Fibroblast of gingiva (primary cell): ENCODE measurements at regions not wholly inside any gene's neighbourhood (a gene's known extent, or its start where the extent isn't known, plus 50 kb on each side); places are given as distances from the start of the nearest gene placed in this dataset.

Experiments used
- DNase-seq: peaks from one replicate; pipeline ENCODE4 v3.0.0-alpha.2; 2011; ENCODE audit warnings: low read depth

DNA sequence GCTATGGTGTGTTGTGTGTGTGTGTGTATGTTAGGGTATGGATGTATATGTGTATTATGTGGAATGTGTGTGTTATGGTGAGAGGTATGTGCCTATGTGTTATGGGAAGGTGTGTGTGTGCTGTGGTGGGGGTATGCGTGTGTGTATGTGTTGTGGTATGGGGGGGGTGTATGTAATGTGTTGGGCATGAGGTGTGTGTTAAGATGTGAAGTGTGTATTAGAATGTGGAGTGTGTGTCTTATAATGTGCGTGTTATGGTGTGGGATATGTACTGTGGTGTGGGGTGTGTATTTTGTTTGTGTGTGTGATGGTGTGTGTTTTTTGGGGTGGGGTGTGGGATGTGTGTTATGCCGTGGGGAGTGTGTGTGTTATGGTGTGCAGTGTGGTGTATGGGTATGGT lies 242.5 kb downstream of the RHOU start:
- DNase-seq = no peak

DNA sequence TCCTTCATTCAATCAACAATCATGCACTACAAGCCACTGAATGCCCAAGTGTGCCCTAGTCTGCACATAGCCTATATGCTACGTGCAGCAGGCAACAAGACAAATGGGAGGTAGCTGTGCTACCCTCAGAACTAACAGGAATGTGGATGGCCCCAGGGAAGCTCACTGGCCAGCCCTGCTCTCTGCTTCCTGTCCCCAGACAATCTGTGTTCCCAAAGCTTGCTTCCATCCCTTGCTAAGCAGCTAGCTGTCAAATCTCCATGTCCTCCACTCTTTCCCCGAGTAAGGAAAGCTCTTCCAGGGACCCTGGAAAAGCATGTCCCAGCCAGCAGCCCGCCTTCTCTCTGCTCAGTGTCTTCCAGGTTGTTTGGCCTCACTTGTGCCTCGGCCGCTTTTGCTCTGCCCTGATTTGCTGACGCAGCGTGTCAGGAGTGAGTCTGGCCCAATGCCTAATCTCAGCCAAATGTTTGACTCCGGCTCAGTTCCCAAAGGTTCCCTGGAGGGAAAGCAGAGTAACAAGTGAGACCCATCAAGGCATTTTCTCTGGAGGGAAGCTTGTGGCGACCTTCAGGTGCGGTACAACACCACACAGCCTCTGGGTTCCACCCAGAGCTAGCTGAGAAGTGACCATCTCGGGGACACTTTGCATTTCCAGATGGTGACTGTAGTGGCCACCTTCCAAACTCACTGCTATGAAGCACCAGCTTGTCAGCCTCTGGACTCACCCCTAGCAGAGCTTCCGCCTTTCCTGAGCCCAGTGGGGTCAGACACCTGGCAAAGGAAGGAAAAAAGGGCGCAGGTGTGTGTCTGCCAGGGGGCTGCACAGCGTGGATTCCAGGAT lies 243.4 kb downstream of the RHOU start:
- no peak for DNase-seq

DNA sequence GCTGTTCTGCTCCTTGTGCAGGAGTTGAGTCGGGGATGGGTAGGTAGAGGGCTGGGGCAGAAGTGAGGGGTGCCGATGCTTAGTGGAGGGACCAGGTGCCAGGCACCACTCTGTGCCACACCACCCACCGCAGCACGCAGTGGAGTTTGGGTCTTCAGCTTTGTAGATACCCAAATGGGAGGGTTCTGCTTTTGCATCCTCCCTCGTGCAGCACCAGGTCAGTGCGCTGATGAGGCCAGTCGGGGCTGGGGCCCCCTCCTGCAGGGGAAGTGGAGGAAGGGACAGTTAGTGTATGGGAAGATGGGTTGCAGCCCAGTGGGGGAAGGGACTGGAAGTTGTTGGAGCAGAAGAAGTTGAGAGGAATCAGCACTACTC lies 244.0 kb downstream of the RHOU start:
- DNase-seq = no peak

DNA sequence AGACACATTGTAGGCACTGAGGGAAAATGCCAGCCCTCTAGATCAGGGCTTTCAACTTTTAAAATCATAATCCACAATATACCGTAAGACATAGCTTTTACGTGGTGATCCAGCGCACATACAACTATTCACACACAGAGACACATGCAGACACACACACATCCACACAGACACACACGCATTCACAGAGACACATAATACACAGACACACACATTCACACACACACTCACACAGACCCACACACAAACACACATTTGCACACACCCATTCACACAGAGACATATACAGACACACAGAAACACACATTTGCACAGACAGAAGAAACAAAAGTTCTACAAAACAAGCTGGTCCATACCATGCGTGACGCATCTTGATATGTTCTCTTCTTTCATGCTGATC lies 244.5 kb downstream of the RHOU start:
- DNase-seq = no peak

DNA sequence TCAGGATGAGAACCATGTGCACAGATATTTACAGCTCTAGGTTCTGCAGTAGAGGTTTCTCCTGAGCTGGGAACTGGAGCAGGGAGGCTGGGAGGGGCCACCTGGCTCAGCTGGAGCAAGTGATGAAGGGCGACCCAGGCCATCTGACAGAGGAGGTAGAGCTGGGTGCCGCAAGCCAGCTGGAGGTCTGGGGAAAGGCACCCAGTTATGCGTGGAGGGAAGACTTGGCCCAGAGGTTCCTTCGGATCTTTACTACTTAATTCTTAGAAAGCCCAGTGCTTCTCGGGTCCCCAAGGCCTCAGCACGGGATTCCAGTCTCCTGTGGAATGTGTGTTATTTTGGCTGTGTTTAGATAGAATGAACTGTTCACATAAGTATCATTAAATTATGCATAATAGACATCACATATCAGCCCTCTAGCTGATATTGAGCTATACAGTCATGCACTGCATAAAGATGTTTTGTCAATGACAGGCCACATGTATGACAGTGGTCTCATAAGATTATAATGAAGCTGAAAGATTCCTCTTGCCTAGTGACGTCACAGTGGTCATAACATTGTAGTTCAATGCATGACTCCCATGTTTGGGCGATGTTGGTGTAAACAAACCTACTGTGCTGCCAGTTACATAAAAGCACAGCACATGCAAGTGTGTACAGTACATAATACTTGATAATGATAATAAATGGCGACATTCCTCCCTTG lies 245.1 kb downstream of the RHOU start:
- no peak for DNase-seq

DNA sequence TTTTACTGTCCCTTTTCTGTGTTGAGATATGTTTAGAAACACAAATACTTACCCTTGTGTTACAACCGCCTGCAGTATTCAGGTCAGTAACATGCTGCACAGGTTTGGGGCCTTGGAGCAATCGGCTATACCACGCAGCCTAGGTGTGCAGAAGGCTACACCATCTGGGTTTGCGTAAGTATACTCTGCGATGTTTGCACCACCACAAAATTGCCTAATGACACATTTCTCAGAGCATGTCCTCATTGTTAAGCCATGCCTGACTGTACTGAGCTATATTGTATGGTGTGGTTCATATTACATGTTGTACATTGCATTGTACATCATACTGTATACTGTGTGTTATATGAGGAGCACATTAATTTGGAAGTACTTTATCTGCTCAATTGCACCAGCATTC lies 247.4 kb downstream of the RHOU start:
- DNase-seq = no peak

DNA sequence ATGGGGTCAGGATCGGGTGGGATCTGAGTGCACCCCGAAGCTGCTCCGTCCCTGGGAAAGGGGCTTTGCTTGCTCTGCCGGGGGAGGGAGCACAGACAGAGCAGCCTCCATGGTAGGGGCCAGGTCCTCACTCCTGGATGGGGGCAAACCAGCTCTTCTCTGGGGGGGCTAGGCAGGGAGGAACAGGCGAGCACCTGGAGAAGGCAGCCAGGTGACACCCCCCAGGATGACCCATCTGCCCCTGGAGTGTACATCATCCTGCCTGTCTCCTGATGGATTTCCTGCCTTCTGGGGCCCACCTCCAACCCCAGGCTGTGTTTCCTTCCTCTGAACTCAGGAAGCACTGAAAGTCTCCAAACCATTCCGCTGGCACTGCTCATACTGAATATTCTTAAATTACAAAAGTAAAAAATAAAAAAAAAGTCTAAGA lies 248.0 kb downstream of the RHOU start:
- DNase-seq = no peak

DNA sequence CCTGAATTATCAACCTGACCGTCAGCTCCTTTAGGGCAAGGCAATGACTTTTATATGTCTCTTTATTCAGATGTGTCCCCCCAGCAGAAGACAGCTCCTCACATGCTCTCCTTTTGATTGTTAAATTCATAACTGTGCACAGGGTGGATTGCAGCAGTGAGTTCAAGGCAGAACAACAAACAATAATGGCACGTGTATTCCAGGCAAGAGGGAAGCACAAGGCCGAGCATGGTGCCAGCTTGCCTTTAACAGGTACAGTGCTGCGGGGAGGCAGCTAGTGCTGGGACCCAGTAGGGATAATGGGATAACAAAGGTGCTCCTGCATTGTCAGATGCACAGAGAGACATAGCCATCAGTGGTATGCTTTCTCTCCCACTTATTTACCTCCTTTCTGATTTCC lies 248.4 kb downstream of the RHOU start:
- no peak for DNase-seq

DNA sequence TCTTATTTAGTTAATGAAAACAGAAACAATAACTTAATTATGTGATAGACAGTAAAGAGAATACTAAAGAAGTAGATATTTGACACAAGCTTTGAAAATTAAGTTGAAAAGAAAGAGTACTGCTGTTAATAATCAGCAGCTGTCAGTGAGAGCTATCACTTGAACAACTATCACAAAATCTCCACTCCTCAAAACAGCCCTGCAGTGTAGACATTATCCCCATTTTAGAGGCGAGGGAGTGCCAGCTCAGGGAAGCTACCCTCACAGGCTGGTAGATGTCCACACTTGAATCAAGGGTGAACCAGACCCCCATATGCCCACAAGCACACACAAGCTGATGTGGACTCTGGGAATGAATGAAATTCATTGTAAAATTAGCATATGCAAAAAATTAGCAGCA lies 248.8 kb downstream of the RHOU start:
- no peak for DNase-seq

DNA sequence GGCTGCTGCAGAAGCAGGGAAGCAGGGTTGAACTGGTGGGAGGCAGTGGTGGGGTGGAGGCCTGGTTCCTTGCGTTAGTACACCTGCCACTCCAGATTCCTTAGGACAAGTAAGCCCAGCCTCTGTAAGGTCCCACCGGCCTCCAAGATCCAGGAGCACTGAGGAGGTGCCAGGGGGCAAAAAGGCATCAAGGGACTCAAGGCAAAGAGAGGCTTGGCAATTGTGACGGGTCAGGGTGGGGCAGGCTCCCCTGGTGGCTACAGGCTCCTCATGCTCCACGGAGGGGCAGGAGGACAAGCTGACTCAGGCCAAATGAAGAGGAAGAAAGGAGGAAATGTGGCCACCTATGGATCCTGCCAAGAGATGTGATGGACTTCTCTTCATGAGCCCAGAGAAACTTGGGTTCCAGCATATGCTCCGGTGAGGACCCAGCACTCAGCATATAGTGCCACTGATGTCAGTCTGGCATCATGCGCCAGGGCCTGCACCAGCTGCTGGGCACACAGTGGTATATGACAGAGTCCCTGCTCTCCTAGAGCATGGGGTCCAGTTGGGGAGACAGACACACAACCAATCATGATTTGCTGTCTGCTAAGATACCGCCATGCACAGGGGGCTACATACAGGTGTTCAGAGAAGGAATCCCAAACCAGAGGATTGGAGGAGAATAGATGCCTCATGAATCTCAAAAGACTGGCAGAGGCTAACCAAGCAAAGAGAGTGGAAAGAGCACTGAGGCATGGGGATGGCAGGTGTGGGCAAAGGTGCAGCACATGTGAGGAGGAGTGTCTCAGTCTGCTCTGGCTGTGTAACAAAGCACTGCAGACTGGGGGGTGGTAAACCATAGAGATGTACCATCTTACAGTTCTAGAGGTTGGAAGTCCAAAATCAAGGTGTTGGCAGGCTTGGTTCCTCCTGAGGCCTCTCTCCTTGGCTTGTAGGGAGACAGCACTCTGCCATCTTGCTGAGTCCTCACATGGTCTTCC lies 249.7 kb downstream of the RHOU start:
- DNase-seq = no peak

DNA sequence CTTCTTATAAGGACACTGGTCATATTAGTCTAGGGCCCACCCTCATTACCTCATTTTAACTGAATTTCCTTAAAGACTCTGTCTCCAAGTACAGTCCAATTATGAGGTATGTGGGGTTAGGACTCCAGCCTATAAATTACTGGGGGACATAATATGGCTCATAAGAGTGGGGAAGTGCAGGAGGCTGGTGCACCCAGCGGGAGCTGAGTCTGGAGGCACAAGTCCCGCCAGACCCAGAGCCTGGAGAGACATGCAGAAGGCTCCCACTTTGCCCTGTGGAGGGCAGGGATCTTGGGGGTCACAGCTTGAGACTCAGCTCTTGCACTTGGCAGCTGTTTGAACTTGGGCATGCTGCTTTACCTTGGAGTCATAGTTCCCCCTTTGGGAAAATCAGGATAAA lies 250.4 kb downstream of the RHOU start:
- DNase-seq = no peak

DNA sequence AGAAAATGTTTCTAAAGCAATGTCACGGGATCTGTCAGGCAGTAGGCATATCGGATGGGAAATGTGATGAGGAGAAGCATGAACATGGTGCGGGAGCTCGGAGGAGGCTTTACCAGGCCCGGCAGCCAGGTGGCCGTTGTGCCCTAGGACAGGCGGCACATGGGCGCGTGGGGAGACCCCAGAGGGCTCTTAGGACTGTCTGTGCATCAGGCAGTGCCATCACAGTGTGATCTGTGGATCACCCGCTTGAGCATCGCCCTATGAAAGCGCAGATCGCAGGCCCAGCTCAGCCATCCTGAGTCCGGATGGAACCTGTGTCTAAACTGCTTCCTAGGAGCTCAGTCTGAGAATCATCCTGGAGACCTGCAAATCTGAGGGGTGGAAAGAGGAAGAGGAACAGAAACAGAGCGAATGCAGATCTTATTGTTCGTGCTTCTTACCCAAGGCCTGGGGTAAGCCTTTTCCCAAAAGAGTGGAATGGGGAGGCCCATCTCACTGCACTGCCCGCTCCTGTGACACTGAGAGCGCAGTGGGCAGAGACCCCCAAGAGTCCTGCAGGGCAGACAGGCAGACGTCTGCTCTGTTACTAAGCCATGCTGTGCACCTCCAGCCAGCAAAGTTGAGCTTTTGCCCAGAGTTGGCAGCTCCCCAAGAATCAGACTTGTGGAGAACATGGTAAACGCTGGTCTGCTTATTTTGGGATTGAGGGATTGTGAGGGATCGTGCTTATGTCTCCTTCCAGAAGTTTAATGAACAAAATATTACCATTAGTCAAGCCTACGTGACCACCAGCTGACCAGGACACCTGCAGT lies 251.0 kb downstream of the RHOU start:
- no peak for DNase-seq

DNA sequence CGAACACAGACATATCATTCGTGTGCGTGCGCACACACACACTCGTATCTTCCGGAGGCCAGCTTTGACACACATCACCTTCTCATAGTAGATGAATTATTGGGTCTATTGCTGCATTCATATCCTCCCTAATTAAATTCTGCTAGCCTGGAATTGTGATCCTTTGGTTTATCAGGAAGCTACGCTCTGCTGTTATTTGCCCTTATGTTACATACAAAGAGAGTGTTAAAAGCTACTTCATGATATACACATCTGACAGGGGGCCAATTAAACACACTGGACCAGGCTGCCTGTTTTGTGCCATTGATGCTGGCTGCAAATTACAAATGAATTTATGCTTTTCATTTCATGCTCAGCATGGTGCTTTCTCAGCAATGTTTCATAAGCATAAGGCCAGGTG lies 252.0 kb downstream of the RHOU start:
- DNase-seq = no peak

DNA sequence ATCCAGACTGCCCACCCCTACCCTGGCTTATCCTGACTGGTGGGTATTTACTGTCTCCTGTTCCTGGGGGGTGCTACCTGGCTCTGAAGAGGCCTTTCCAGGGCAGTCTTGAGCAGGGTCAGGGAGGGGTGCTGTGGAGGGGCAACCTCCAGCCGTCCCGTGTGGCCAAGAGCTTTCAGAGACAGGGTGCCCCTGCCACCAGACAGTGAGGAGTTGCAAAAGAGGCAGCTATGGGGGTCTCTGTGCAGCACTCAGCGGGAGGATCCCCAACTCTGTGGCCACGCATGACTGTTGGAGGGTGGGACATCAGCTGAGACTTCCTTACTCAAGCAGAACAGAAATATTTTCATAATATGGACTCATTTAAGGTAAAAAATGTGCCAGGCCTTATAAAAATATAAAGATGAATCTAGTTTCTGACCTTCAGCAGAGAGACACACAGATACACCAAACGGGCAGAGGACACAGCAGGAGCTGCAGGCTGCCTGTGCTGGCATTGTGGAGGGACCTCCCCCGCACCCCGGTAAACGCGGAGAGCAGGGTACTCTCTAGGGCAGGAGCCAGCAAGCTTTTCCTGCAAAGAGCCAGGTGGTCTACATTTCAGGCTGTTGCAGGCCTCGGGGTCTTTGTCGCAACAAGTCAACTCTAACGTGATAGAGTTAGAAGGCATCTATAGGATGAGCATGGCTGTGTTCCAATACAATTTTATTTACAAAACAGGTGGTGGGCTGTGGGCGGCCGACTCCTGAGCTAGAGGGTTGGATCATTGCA lies 252.6 kb downstream of the RHOU start:
- no peak for DNase-seq

DNA sequence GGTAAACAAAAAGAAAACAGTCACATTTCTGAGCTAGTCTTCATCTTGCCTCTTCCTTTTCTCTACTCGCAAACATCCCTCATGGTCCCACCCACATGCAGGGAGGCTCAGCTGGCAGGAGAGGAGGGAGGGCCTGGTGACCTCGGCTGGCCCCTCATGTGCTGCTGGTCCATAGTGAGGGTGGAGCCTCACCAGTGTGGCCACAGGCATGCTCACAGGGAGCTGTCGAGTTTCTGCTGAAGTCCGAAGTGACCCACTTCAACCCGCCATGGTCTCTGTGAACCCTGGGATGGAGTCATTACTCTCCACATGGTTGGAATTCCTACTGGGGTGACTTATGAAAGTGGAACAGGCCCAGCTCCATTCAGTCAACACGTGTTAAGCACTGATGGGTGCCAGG lies 253.4 kb downstream of the RHOU start:
- DNase-seq = no peak

DNA sequence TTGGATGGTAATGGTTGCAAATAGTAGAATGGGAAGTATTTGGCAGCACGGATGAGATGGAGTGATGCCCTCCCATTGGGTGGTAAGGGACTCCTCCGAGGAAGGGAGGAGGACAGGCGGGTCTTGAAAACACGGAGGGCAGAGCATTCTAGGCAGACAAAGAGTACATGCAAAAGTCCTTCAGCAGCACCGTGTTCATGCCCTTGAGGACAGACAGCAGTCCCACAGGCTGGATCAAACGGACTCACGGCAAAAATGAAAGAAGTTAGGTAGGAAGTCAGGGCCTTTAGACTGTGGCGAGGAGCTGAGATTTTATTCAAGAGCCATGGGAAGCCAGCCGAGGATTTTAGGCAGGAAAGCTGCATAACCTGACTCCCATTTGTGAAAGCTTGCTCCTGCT lies 253.9 kb downstream of the RHOU start:
- no peak for DNase-seq

DNA sequence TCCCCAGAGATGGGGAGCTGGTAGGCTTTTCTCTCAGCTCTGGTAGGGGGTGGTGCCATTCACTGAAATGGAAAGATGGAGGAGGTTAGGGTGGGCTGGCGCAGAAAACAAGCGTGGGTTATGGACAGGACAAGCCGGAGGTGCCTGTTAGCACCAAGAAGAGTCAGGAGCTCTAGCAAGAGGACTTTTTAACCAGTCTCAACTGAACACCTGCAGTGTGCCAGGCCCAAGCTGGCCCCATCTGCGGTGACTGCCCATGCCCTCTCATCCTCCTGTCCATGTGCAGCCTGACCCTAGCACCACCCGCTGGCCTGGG lies 254.4 kb downstream of the RHOU start:
- DNase-seq = no peak

DNA sequence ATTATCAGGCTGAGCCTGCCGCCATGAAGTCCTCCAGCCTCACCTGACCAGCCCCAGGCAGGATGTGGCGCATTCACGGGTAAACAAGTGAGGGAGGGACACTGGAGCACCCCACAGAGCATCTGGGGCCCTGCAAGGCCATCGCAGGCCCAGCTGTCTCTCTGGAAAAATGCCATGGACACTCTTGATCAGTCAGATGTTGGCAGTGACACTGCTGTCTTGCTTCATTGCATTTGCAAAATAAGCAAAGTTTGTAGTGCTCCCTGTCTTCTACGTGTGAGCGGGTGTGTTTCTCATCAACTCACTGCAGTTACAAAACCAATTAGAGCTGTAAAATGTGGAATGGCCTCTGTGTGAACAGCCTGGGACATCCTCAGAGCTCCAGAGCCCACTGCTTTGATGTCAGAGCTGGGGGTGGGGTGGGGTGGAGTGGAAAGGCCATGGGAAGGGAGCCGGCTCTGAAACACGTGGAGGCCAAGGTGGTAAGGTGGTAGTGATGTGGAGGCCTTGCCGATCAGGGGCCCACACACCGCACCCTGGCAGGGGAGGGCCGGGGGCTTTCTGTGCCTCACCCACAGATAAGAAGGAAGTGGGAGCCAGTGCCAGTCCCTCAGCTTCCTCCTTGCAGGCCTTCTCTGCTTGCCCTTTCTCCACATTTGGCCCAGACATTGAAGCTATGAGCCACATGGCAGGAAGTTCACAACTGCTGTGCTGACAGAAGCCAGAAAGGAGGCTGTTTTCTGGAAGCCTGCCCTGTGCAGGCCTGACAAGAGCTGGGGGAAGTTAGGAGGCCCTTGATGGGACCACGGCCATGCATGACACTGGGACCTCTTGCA lies 254.9 kb downstream of the RHOU start:
- DNase-seq = peak; percentile 31

DNA sequence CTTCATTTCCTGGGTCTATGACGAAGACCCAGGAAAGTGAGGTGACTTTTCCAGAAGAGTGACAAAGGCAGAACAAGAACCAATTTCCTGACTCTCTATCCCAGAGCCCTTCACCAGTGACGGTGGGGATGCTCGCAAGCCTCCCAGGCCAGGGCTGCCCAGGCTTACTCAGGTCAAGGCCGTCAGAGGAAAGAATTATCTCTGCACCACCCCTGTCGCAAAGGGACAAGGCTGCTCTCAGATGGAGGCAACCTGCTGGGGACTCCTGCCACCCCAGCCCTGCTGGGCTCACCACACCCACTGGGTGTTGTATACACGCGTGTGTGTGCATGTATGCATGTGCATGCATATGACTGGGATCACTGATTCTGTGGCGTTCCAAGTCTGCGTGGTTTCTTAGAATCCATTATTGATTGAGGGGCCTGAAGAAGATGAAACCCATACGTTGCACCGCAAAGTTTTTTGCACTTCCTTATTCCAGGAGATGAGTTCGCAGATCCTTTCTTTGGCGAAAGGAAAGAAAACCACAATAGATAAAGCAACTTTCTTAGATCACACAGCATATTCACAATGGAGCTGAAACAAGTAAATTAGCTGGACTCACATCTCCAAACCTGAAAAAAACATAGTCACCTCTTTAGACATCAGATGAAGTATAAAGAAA lies 255.8 kb downstream of the RHOU start:
- DNase-seq = no peak

DNA sequence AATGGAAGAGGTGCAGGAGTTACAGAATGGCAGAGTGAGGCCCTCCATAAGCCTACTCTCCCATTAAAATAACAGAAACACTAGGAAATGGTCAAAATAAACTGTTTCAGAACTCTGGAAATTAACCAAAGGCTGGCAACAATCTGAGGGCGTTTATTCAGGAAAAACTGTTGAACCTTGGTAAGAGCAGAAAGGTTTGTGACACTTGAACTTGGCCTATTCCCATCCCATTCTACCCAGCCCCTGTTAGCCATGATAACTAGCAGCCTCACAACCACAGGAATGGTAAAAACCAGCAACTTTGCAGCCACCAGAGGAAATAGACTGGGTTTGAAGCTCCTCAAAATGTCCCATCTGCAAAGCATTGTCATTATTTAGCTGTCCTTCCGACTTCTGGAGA lies 256.8 kb downstream of the RHOU start:
- no peak for DNase-seq
